Muscle of arm (tissue), 1 donor: ENCODE measurements at regions not wholly inside any gene's neighbourhood (a gene's known extent, or its start where the extent isn't known, plus 50 kb on each side); places are given as distances from the start of the nearest gene placed in this dataset.

Source experiments
- DNase-seq: peaks from one replicate; pipeline ENCODE4 v3.0.0-alpha.2; 2013

DNA sequence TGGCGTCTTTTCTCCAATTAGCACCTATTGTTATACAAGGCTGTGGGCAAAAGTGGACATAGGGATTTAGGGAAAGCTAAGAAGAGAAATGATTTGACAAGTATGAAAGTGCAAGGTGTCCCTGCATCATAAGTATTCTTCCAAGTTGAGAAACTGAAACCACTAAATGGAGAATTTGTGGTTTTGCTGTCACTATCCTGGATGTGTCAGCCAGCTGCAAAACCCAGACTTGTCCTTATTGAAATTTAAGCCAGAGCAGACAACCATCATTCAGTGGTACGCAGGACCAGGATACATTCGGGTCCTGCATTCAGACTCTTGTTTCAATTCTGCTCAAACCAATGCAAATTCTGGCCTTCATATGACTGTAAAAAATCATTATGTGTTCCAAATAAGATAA is 384.8 kb upstream of the TGFBR2 start:
- DNase-seq = no peak

DNA sequence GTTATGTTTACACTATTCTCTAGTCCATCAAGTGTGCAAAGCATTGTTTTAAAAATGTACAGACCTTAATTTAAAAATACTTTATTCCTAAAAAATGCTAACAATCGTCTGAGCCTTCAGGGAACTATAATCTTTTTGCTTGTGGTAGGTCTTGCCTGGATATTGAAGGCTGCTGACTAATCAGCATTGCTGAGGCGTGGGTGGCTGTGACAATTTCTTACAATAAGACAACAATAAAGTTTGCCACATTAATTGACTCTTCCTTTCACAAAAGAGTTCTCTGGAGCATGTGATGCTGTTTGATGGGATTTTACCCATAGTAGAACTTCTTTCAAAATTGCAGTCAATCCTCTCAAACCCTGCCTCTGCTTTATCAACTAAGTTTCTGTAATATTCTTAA is 384.0 kb upstream of the TGFBR2 start:
- DNase-seq = no peak

DNA sequence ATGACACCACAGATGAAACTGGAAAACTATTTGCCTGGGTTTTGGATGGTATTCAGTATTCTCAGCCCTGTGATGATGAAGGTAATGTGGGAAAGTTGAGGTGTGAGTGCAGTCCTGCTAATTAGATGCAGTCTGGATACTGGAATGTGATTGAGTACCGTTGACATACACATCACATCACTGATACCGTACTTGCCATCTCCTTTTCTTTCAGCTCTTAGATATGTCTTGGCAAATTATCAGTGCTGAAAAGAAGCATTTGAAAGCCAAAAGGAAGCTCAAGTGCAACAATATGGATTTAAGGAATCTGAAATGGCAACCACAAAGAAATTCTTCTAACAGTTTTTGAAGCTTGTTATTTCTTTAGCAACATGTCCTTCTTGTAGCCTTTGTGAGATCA is 381.4 kb upstream of the TGFBR2 start:
- no peak for DNase-seq

DNA sequence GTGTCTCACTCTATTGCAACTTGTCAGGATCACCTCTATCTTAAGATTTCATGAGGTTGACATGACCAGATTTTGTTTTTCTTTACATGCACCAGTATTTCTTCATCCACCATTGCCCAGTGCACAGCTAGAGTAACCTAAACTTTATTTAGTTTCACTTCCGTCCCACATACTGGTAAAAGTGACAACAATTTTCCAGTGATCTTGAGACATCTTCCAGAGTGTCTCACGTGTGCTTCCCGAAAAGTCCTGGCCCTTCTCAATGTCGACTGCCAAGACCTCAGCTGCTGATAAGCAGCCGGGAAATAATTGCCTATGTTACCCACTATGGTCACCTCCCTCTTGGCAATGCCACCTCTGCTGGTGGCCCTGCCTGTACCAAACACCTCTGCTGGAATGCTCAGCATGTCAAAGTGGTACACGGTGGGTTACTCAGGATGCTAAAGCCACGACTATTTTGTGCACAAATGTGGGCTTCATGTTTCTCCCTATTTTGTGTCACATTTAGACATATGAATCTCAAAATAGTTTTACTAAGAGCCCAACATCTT is 379.7 kb upstream of the TGFBR2 start:
- DNase-seq = no peak

DNA sequence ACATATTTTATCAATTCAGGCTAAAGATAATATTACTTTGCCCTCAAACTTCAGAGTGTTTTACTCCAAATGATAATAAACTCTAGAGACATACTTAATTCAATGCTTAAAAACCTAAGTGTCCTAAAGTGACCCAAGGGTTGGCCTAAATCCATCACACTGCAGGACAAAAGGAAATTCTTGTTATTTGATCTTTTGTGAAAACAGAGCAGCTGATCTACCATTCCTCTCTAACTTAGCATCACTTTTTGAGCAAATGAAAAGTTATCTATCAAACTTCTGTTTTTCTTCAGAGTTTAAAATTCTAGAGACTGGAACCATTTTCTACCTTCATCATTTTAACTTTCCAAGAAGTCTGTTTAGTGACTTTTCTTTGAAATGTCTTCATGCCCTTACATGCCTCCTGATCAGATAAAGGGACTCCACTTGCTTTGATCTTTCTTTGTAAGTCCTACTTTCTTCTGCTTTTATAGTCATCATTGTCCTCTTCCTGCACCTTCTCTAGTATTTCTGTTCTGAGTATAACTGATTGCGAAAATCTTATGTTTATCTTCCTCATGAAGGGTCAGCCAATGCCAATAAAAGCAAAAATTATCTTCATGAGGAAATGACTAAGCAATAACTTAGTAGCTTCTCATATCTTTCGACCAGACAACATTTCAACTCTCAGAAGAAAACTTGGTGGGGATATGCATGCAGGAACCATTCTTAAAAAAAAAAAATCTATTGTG is 378.7 kb upstream of the TGFBR2 start:
- no peak for DNase-seq

DNA sequence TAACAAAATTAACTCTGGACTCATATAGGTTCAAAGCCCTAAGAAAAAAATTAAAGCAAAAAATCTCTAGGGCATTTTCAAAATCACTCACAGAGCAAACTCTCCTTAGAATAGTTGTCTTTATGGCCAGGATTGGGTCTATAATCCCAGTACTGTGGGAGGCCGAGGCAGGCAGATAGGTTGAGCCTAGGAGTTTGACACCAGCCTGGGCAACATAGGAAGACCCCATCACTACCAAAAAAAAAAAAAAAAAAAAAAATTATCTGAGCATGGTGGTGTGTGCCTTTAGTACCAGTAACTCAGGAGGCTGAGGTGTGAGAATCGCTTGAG is 378.1 kb upstream of the TGFBR2 start:
- no peak for DNase-seq

DNA sequence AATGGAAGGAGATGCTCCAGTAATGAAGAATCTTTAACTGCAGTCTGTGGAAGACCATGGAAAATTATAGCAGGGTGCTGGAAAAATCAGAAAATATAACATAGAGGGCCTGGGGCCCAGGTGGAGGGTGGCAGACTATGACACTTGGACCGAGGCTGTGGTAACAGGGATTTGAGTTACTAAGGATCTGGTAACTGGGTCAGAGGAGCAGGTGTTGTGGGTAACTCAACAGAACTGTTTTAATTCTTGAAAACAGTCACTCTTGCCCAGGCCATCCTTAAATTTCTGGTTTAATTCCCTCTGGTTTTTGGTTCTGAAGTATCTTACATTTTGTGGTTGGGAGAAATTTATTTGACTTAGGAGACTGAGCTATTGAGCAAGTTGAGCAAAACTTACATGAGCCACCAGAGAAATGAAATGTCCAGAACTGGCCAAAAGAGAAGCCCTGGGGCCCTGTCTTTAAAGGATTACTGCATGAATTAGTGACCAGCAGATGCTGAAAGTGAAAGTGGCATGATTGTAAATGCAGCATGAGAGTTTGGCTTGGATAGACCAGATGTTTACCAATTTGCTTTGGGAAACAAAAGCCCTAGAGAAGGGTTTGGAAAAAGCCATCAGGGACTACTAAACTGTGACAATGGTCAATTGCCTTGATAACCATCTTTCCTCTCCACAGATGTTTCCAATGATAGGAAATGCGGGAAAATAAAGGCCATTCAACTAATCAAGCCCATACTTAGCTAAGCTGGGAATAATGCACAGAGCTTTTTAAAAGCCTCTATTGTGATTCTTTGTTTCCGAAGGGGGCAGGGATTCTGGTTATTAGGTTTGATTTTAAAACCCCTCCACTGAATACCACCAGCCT is 374.9 kb upstream of the TGFBR2 start:
- no peak for DNase-seq

DNA sequence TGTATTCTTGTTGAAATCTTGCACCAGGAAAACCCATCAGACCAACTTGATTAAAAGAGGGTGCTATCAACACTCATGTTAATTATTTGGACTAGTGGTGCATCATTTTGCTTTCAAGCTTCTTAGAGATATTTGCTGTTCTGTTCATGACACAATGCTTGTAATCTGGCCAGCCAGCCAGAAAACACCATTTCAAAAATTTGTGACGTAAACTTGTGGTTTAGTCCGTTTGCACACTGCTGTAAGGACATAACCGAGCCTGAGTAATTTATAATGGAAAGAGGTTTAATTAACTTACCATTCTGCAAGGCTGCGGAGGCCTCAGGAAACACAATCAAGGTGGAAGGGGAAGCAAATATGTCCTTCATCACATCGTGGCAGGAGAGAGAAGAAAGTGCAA is 374.3 kb upstream of the TGFBR2 start:
- no peak for DNase-seq

DNA sequence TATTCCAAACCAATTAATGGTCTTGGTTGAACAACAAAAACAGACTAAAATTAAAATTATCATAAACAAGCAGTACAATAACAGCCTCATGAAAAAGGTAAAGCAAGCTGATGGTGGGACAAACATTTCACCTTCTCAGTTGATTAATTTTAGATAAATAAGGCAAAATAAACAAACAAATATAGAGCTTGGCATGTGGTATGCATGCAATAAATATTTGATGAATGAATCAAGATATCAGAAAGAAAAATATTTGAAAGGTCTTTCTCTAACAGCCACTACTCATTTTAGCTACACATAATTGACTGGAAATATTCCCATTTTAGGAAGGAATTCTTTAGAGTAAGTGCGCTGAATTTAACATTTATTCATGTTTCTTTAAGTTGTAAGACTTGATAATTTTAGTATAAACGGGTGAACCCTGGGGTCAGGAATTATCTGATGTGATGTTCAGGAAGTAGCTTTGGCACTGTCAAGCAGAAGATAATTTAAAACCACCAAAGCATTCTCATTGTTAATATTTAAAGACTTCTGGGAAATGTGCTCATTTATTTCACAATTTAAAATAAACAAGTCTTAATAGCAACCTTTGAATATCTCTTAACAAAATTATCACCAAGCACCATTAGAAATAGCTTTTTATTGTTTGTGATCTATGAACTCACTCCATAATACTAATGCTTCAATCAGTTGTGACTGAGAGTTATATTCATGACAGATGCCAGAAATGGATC is 372.3 kb upstream of the TGFBR2 start:
- no peak for DNase-seq

DNA sequence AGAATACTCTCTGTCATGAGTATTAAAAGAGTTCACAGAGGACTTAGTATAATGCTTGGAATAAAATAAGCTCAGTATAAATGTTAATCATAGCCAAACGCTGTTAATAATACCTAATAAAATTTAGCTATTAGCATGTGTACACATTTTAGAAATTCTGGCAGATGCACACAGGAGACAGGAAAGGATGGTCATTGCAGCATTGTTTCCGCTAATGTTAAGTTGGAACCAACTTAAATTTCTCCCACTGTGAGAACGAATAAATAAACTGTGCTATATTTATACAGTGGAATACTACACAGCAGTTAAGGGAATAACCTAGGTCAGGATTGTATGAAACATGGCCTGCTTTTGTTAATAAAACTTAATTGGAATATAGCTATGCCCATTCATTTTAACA is 370.4 kb upstream of the TGFBR2 start:
- no peak for DNase-seq

DNA sequence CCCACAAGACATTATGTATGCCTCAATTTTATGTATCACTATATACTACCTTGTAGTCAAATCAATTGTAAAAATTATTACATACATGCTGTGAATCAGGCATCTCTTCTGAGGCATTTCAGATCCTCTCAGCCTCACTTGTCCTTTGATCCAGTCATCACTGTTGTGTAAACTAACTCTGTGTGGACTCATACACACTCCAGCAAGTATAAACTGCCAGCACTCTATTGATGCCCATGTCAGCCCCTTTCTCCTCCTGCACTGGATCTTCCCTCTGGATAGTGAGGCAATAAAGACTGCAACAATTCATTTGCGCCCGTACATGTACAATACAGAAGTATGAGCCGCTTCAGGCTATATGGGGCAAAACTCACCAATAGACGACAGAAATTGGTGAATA is 364.7 kb upstream of the TGFBR2 start:
- no peak for DNase-seq

DNA sequence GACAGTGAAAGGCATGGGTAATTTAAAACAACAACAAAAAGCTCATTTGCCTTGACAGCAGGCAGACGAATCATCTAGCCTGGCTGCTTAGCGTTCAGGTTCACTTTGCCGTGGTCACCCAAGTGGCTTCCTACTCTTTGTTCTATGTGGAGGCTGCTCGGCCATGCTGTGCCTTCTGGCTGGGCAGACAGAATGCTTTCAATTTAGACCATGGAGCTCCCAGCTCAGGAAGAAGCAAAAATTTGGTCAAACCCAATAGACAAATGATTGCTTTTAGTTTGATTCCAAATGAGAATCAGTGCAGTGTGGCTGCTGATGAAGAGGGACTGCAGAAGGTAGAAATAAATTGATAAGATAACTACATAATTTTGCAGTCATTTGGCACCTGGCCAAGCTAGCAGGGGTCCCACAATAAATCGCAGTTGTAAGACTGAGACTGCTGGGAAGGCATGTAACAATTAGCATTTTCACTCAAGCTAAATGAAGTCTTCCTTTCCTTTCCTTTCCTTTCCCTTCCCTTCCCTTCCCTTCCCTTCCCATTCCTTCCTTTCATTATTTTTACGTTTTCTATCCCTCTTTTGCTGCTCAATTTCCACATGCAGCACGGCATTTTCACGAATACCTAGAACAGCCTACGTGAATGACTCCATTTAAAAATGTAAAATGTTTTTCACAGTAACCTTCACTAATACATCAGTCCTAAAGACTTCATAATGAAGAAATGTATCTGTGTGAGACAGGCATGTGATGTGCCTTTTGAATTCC is 360.4 kb upstream of the TGFBR2 start:
- no peak for DNase-seq

DNA sequence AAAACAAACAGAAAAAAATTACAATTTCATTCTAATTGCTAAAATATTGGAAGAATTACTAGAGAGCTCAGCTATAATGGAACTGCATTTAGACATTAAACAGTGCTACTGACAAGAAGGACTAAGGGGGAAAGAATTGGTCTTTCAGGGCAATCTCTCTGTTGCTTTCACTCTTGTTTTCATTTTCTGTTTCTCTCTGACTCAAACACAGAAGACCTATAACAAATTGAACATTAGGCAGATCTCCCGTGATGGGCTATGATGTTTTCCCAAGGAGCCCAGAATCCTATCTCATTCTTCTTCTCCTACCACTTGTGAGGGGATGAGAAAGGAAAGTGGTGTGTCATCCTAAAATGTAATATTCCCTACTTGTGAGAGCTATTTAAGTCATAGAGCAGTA is 358.0 kb upstream of the TGFBR2 start:
- no peak for DNase-seq

DNA sequence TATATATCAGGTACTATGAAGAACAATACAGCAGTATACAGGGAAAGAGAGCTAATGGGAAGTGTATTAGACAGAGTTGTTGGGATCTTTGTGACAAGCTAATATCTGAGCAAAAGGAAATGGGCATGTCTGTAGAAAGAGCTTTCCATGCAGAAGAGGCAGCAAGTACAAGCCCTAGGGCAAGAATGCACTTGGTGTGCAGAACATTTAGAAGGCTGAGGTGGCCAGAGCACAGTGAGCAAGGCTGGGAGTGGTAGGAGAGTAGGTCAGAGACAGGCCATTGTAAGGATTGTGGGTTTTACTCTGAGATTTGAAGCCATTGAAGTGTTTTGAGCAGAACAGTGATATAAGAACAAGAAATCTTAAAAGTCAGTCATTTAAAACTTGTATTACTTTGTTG is 353.9 kb upstream of the TGFBR2 start:
- no peak for DNase-seq

DNA sequence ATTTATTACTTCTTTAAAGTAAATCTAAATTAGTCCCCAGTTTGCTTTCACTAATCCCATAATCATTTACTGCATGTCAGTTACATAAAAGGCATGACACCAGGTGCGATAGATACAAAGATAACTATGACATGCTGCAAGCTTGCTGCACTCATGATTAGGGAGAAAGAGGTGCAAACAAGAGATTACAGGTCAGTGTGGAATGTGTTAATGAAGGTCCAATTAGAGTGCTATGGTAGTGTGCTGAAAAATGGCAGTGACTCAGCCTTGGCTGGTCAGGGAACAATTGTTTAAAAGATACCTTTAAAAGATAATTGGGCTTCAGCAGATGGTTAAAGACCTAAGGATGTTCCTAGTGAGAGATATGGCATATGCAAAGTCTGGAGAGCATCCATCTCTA is 352.6 kb upstream of the TGFBR2 start:
- no peak for DNase-seq

DNA sequence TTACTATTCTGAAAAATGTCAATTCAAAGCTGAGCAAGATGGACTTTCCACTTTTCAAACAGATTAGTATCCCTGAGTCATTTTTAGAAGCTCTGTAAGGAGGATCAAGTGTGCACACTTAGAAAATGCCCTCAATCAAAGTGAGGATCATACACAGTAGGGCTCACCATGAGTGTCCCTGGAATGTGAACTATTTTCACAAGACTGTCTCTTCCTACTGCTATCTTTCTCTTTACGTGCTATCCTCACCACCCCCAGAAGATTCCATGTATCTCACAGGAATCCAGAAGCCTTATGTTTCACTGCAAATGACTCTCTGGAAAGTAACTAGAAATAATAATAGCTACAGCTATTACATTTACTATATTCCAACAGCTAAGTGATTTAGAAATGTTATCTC is 349.9 kb upstream of the TGFBR2 start:
- DNase-seq = no peak

DNA sequence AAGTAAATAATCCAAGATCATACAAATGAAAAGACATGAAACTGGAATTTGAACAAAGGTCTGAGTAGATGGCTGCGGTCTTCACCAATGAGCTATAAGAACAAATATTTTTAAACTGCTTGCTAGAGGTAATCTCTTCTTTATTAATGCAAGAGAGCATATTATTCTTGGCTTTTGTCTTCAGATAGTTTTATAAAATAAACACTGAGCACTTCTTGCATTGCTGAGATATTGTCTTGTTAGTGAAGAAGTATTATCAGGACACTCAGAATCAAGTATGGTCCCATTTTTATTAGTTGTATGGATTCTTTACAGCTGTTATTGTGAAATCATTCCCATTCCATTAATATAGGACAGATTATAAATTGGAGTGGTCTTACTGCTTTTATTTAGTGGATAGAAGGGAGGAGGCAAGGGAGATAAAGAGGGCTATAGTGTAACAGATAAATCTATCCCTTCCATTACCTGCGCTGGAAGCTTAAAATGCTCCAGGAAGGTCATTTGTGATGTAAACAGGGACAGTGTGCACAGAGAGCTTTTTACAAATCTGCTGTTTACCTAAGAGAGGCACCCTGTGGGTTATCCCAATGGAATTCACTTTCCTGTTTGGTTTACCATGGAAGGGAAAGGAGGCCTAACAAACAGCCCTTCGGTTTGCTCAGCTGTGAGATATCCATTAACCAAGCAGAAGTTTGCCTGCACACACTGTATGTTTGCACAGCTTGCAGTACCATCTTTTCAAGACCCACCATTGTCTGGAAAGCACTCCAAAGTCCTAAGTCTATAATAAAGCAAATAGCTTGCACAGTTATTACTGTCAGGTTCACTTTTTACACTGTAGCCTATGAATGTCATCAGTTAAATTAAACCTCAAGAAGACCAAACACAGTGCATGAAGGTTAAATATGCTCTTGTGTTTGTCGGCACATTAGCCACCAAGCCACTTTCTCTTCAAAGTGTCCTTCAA is 347.7 kb upstream of the TGFBR2 start:
- DNase-seq = no peak

DNA sequence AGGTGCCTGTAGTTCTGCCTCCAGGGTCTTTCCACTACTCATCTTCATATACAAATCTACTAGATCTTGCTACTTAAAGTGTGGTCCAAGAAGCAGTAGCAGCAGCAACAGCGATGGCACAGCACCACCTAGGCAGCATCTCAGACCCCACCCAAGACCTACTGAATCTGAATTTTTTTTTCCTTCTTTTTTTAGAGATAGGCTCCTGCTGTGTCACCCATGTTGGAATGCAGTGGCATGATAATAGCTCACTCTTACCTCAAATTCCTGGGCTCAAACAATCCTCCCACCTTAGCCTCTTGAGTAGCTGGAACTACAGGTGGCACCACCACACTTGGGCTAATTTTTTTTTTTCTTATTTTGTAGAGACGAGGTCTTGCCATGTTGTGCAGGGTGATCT is 346.7 kb upstream of the TGFBR2 start:
- DNase-seq = no peak

DNA sequence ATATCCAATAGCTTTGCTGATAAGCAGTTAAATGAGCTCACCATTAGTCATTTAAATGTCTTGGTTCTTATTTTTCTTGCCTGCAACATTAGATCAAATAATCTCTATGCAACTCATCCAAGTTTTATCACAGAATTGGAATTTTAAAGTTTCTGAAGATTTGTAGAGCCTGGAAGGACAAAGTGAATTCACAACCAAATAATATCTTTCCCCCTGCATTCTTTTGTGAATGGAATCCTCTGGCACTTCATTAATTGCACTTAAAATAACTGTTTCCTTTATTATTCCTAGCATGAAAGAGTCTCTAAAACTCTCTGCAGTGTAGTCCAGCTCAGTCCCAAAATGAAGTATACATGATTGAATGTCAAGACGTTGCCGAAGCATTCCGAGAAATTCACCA is 345.6 kb upstream of the TGFBR2 start:
- no peak for DNase-seq

DNA sequence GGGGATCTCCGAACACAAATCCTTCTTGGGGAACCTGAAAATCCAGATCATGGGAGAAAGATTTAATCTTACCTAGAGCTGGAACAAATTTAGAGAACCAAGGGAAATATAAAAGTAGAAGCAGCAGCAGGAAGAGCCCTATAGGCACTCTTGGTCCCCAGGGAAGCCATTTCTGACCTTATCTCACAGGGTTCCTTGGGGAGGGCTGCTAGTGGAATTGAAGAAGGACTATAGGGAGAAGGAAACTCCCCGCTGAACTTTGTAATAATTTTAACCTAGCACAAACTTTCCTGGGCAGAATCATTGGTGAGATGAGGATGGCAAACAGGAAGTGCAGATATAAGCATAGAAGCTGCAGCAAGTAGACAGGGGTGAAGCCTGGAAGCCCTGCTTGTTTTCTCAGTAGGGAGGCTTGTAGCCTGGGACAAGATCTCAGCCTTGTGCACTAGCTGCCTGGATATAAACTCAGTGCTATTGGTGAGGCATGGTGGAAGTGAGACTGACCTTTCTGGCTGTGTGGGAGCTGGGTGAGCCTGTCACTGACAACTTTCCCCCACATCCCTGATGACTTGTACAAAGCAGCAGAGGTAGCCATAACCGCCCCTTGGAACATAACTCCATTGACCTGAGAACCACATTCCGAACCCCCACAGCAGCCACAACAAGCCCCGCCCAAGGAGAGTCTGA is 343.0 kb upstream of the TGFBR2 start:
- DNase-seq = no peak
